Body of pancreas (tissue), 4 donors: ENCODE measurements at regions not wholly inside any gene's neighbourhood (a gene's known extent, or its start where the extent isn't known, plus 50 kb on each side); places are given as distances from the start of the nearest gene placed in this dataset.

Experiments
- CTCF ChIP-seq, 7 experiments: fragments of 450-650 bp in 4 of 7; fragments of 200-600 bp in 3 of 7; sonication (generic) in 3 of 7; IDR thresholded peaks; one replicate each; pipeline ENCODE4 v1.5.1; 2016 to 2019; ENCODE audit warnings: antibody characterized with exemption in 7 of 7
- POLR2A ChIP-seq, 3 donors: fragments of 450-650 bp; IDR thresholded peaks; one replicate each; pipeline ENCODE4 v1.6.1; 2016; ENCODE audit warnings: antibody characterized with exemption in 3 of 3, mild to moderate bottlenecking in 2 of 3

GRCh38 chr17:22128723-22129122 is 436.4 kb downstream of the KCNJ18 start:
- TF ChIP-seq CTCF (IDR thresholded peaks at IDR 0.05) (no peak), POLR2A (IDR thresholded peaks at IDR 0.05) (no peak)
